Thymus (tissue), 11 donors: ENCODE measurements at regions not wholly inside any gene's neighbourhood (a gene's known extent, or its start where the extent isn't known, plus 50 kb on each side); places are given as distances from the start of the nearest gene placed in this dataset.

Experiments used
- DNase-seq, 9 donors: peaks; one replicate each; pipeline ENCODE4 v3.0.0-alpha.2; 2013; ENCODE audit warnings: low spot score in 9 of 9, low read depth in 6 of 9, missing footprints in 1 of 9
- H3K27ac ChIP-seq, 2 donors: one replicate each; pipeline ENCODE4 v1.5.1; 2013; ENCODE audit warnings: control low read depth in 1 of 2, low read depth in 1 of 2, low read length in 1 of 2, mild to moderate bottlenecking in 1 of 2, moderate library complexity in 1 of 2
- H3K27me3 ChIP-seq, 2 donors: one replicate each; pipeline ENCODE4 v1.5.1; 2013; ENCODE audit warnings: low read length in 1 of 2; ENCODE audit not compliant: control insufficient read depth in 2 of 2, insufficient read depth in 1 of 2
- H3K36me3 ChIP-seq, 2 donors: one replicate each; pipeline ENCODE4 v1.5.1; 2013; ENCODE audit warnings: low read length in 1 of 2, mild to moderate bottlenecking in 1 of 2, moderate library complexity in 1 of 2; ENCODE audit not compliant: control insufficient read depth in 2 of 2, insufficient read depth in 2 of 2
- H3K4me1 ChIP-seq, 2 donors: one replicate each; pipeline ENCODE4 v1.5.1; 2013; ENCODE audit warnings: low read length in 2 of 2; ENCODE audit not compliant: control insufficient read depth in 2 of 2, insufficient read depth in 2 of 2
- H3K4me3 ChIP-seq, 2 donors: one replicate each; pipeline ENCODE4 v1.5.1; 2013; ENCODE audit warnings: low read length in 2 of 2, control low read depth in 1 of 2, mild to moderate bottlenecking in 1 of 2
- H3K9me3 ChIP-seq, 2 donors: one replicate each; pipeline ENCODE4 v1.5.1; 2013; ENCODE audit warnings: low read length in 1 of 2, mild to moderate bottlenecking in 1 of 2; ENCODE audit not compliant: control insufficient read depth in 2 of 2, insufficient read depth in 1 of 2
- WGBS: extraction: QIAGEN DNeasy Blood & Tissue Kit; methylation state at CpG from one replicate; pipeline ENCODE4 v1.1.7; 2013; 5-methylcytosine and 5-hydroxymethylcytosine counted together
- donor health status: healthy.

- Histone ChIP-seq H3K27me3 (peaks cover 0 to 2% of the 10 kb centered on the region in 2 donors), H3K9me3 (no peaks in the 10 kb centered on the region), H3K4me3 (no peak overlapping the region), H3K27ac (no peak overlapping the region), H3K4me1 (no peaks in the 10 kb centered on the region), H3K36me3 (no peaks in the 10 kb centered on the region)
- no peak for DNase-seq
- 83% methylated on average over 2 of the region's 2 CpGs for WGBS
Observed at GRCh38 chr6:40794586-40794985, 207.4 kb upstream of the LRFN2 start.

GRCh38 chr6:40792183-40792582 lies 205.0 kb upstream of the LRFN2 start:
- no peak for DNase-seq
- no peaks in the 10 kb centered on the region for H3K9me3 ChIP-seq

DNA sequence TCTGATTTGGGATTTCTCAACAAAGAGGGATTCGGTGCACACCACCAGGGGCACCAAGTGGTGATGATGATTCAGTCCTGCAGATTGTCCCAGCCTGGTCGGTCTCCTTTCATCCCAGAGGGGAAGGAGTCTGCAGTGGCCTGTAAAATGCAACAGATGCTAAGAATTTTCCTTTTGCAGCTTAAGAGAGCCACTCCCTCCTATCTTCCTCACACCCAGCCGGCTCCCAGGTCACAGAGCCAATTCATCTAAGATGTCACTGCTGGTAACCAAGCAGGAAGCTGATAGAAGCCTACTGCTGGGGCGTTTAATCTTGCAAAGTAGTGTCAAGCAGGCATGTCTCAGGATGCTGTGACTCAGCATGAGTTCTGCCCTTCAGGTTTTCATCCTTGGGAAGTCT lies 203.8 kb upstream of the LRFN2 start:
- DNase-seq = peak in 1 of 9 donors; percentile 4
- Histone ChIP-seq H3K9me3 (no peaks in the 10 kb centered on the region), H3K27ac (no peak overlapping the region), H3K27me3 (no peaks in the 10 kb centered on the region), H3K36me3 (no peaks in the 10 kb centered on the region), H3K4me1 (peaks cover 0 to 10% of the 10 kb centered on the region in 2 donors), H3K4me3 (no peak overlapping the region)
- 37% methylated on average over 4 of the region's 4 CpGs for WGBS

More at GRCh38 chr6:40792183-40792582, 205.0 kb upstream of the LRFN2 start:
- Histone ChIP-seq H3K4me3 (no peak overlapping the region), H3K4me1 (peaks cover 0 to 10% of the 10 kb centered on the region in 2 donors), H3K27ac (no peak overlapping the region), H3K36me3 (no peaks in the 10 kb centered on the region), H3K27me3 (peaks cover 0 to 2% of the 10 kb centered on the region in 2 donors)
- over 99% methylated on average over 2 of the region's 2 CpGs for WGBS

DNA sequence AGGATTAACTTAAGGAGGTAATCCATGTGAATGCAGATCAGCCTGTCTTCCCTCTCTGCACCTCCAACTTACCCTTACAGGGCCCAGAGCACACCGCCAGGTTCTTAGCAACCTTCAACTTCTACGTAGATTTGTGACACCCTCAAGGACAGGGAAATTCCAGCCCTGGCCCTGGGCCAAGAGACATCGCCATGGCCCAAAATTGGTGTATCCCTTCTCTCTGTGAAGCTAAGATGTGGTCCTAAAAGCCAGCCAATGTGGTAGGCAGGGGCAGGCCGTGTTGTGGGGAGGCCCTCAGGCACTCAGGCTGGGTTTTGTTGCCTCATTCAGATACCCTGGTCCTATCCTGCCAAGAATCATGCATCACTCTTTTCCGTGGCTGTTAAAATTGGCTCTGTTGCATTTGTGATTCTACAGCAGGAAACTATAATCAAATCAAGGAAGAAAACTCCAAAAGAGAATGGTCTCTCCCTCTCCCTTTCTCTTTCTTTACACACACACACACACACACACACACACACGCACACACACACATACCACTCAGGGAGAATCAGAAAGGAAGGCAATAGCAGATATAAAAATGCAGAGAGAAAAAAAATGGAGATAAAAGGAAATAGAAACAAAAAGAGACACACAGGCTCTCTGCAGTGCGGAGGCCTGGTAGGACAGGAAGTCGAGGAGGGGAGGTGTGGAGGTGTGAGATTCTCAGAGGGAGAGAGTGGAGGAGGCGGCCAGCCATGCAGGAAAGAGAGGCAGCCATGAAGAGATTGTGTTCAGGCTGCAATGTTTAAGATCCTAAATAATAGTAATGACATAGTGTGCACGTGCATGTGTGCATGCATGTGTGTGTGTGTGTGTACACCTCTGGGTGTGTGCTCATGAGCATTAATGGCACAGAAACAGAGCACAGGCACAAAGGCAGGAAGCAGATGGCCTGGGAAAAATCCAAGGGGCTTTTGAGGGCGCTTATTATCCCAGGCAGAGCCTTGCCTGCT lies 201.8 kb upstream of the LRFN2 start:
- 69% methylated on average over 11 of the region's 11 CpGs for WGBS
- peak in 2 of 9 donors; percentile 11 to 35 for DNase-seq
- Histone ChIP-seq H3K9me3 (no peaks in the 10 kb centered on the region), H3K4me1 (peaks cover 0 to 10% of the 10 kb centered on the region in 2 donors), H3K4me3 (no peak overlapping the region), H3K36me3 (no peaks in the 10 kb centered on the region), H3K27ac (peak overlapping the region in 1 of 2 donors; percentile 11), H3K27me3 (no peaks in the 10 kb centered on the region)

GRCh38 chr6:40782355-40782754 lies 195.2 kb upstream of the LRFN2 start:
- DNase-seq = no peak
- Histone ChIP-seq H3K36me3 (no peaks in the 10 kb centered on the region), H3K4me1 (no peaks in the 10 kb centered on the region), H3K27ac (no peak overlapping the region), H3K27me3 (peaks cover 0 to 2% of the 10 kb centered on the region in 2 donors), H3K4me3 (no peak overlapping the region), H3K9me3 (no peaks in the 10 kb centered on the region)
- WGBS = 90% methylated on average over 3 of the region's 3 CpGs

DNA sequence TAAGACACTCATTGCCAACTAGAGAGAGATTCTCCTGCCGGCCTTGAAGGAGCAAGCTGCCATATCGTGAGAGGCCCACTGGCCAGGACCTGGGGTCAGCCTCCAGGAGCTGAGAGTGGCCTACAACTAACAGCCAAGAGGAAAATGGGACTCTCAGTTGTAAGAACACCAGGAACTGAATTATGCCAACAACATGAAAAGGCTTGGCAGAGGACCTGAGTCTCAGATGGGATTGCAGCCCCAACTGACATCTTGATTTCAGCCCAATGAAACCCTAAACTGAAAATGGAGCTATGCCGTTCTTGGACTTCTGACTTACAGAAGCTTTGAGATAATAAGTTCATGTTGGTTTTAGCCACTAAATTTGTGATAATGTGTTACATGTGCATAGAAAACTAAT lies 193.5 kb upstream of the LRFN2 start:
- Histone ChIP-seq H3K36me3 (no peaks in the 10 kb centered on the region), H3K27ac (no peak overlapping the region), H3K4me1 (no peaks in the 10 kb centered on the region), H3K9me3 (no peaks in the 10 kb centered on the region), H3K27me3 (peaks cover 0 to 2% of the 10 kb centered on the region in 2 donors), H3K4me3 (no peak overlapping the region)
- no peak for DNase-seq
- 97% methylated on average over 3 of the region's 3 CpGs for WGBS

- Histone ChIP-seq H3K9me3 (no peaks in the 10 kb centered on the region), H3K36me3 (no peaks in the 10 kb centered on the region), H3K4me3 (no peak overlapping the region), H3K4me1 (no peaks in the 10 kb centered on the region), H3K27me3 (peaks cover 0 to 2% of the 10 kb centered on the region in 2 donors), H3K27ac (no peak overlapping the region)
- DNase-seq = no peak
- 88% methylated on average over 3 of the region's 3 CpGs for WGBS
Observed at GRCh38 chr6:40779409-40779808, 192.2 kb upstream of the LRFN2 start.

DNA sequence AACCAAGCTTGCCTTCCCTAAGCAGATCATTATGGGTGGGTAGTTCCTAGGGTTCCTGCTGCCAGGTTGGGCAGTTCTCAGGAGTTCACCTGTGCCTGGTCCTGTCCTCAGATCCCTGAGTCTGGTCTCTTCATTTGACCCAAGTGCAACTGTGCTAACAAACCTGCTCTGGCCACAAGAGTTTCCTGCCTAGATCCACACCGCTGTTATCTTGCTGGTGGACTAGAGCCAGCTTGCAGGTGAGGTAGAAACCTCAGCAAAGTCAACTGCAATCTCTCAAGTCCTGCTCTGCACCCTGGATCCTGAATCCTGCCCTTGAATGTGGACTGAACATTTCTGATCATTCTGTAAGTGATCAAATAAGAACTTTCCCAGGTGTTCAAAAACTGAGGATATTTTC lies 191.8 kb upstream of the LRFN2 start:
- no peak overlapping the region for H3K27ac ChIP-seq
- 74% methylated on average over 1 of the region's 1 CpG for WGBS

DNA sequence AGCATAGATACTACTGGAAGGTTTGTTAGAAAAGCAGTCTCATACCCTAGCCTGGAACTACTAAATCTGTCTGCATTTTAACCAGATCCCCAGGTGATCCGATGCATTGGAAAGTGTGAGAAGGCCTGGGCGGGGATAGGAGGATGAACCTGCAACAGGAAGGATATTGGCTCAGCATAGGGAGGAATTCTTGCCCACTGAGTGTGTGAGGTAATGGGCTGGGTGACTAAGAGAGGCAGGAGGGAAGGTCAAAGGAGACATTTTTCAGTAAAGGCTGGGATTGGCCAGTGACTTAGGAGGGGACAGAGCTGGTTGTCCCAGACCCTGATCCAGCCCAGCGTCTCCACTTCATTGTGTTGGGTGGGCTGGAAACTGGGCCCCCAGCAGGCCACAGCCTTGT lies 191.0 kb upstream of the LRFN2 start:
- 99% methylated on average over 3 of the region's 3 CpGs for WGBS
- Histone ChIP-seq H3K27ac (no peak overlapping the region), H3K4me3 (no peak overlapping the region), H3K27me3 (peaks cover 0 to 2% of the 10 kb centered on the region in 2 donors), H3K4me1 (no peaks in the 10 kb centered on the region), H3K9me3 (no peaks in the 10 kb centered on the region), H3K36me3 (no peaks in the 10 kb centered on the region)
- DNase-seq = no peak

More for the DNA sequence above, 191.8 kb upstream of the LRFN2 start:
- Histone ChIP-seq H3K36me3 (no peaks in the 10 kb centered on the region), H3K9me3 (no peaks in the 10 kb centered on the region), H3K4me3 (no peak overlapping the region), H3K4me1 (no peaks in the 10 kb centered on the region), H3K27me3 (peaks cover 0 to 2% of the 10 kb centered on the region in 2 donors)
- DNase-seq = no peak
